ENCODE measurements at regions not wholly inside any gene's neighbourhood (a gene's known extent, or its start where the extent isn't known, plus 50 kb on each side); places are given as distances from the start of the nearest gene placed in this dataset.

DNA sequence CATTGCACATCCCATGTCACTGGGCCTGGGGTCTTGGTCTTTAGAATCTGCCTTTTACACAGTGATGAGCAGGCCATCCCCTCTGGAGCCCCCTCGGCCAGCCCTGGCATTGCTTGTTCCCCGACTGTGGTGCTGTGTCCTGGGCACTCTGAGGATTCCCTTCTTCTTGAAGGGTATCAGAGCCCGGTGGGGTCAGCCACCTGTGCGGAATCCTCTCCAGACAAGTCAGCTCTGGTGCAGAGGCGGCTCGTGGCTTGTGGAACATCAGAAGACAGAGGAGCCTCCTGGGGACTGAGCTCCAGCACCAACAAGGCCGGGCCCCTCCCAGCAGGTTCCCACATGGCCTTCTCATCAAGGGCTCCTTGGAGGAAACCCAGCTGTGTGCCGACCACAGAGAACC lies 57.9 kb upstream of the AJAP1 start:
- Mint-ChIP-seq H3K27ac (no peak overlapping the region), H3K4me1 (ENCODE audit: low read depth) (no peaks in the 10 kb centered on the region), H3K27me3 (ENCODE audit: insufficient read depth) (no peaks in the 10 kb centered on the region), H3K4me3 (no peak overlapping the region), H3K36me3 (ENCODE audit: low read depth) (no peaks in the 10 kb centered on the region), H3K9me3 (no peaks in the 10 kb centered on the region)
- intact Hi-C loops (cut with micrococcal nuclease) = no loop called here
- DNase-seq (ENCODE audit: low spot score) = no peak

DNA sequence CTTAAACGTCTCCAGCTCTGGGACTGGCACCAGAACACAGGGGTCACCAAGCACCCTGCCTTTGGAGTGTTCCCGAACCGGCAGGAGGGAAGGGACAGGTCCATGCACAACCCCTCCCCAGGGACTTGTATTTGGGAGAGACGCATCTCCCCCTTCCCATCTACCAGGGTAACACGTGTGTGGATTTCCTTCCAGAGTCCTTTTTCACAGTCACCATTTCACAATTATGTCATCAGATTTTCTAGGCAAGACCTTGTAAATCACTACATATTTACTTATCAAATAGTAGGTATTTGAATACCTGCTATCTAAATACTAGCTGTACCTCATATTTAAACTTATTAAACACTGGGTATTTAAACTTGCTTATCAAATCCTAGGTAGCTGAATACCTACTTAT lies 57.4 kb upstream of the AJAP1 start:
- Mint-ChIP-seq H3K36me3 (ENCODE audit: low read depth) (no peaks in the 10 kb centered on the region), H3K4me3 (no peak overlapping the region), H3K4me1 (ENCODE audit: low read depth) (no peaks in the 10 kb centered on the region), H3K9me3 (no peaks in the 10 kb centered on the region), H3K27me3 (ENCODE audit: insufficient read depth) (no peaks in the 10 kb centered on the region), H3K27ac (no peak overlapping the region)
- no peak for DNase-seq (ENCODE audit: low spot score)
- intact Hi-C loops (cut with micrococcal nuclease) = no loop called here

DNA sequence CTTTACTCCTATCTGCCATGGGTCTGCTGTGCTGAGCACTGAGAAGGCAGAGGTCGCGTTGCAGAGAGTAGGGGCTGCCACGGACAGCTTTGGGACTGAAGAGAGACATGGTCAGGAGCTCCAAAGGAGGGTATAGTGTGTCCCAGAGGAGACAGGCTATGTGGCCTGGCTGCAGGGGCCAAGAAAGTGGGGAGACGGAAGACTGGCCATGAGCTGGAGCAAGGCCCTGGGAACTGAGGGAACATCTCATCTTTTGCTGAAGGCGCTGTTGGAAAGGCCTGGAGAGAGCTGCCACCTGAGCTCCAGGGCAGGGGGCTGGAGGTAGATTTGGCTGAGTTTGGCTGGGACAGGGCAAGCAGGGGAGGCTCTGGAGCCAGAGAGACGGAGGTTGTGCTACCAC lies 55.8 kb upstream of the AJAP1 start:
- Mint-ChIP-seq H3K27me3 (ENCODE audit: insufficient read depth) (no peaks in the 10 kb centered on the region), H3K4me1 (ENCODE audit: low read depth) (no peaks in the 10 kb centered on the region)
- intact Hi-C loops (cut with micrococcal nuclease) = no loop called here

DNA sequence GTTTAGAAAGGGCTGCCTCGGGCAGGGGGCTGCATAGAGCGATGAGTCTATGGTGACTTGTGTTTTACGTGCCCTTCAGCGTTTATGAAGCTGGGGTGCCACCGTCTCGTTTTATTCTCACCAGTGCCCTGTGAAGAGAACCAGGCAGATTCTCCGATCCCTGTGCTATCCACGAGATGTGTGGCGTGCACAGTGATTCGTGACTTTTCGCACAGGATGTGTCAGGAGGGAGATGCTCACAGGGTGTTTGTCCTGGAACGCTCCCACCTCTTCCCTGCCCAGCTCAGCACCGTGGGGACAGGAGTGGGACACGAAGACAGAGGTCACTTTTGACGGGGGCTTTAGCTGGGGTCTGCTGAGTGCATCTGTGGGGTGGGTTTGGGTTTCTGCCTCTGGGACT lies 54.9 kb upstream of the AJAP1 start:
- no peak overlapping the region for H3K4me3 Mint-ChIP-seq
- no peaks in the 10 kb centered on the region for H3K9me3 Mint-ChIP-seq
- H3K4me1 Mint-ChIP-seq (ENCODE audit: low read depth) = no peaks in the 10 kb centered on the region
- H3K27ac Mint-ChIP-seq = no peak overlapping the region
- H3K36me3 Mint-ChIP-seq (ENCODE audit: low read depth) = no peaks in the 10 kb centered on the region
- DNase-seq (ENCODE audit: low spot score) = no peak
- intact Hi-C loops (cut with micrococcal nuclease) = no loop called here
- H3K27me3 Mint-ChIP-seq (ENCODE audit: insufficient read depth) = no peaks in the 10 kb centered on the region

More for the DNA sequence above, 55.8 kb upstream of the AJAP1 start:
- Mint-ChIP-seq H3K9me3 (no peaks in the 10 kb centered on the region), H3K36me3 (ENCODE audit: low read depth) (no peaks in the 10 kb centered on the region), H3K27ac (no peak overlapping the region), H3K4me3 (no peak overlapping the region)
- no peak for DNase-seq (ENCODE audit: low spot score)

DNA sequence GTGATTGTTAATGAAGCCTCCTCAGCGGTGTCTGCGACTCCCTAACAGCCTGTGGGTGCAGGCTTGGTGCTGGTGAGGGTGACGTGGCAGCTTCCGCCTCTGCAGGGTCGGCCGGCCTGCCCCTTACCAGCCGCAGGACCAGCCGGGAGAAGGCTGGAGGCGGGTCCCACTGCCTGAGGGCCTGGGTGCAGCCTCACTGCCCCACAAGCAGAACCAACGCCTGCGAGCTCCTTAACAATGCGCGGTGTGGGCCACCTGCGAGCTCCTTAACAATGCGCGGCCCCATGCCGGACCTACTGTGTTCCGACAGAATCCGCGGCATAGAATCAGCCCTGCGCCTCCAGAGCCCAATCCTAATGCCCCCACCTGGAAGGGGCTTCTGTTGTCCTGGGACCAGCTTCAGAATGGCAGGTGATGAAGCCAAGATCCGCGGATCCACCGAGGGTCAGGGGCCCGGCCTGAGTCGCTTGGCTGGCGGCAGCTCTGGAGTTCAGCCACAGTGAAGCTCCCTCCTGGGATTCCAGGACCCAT lies 54.4 kb upstream of the AJAP1 start:
- H3K9me3 Mint-ChIP-seq = no peaks in the 10 kb centered on the region
- intact Hi-C loops (cut with micrococcal nuclease) = no loop called here

DNA sequence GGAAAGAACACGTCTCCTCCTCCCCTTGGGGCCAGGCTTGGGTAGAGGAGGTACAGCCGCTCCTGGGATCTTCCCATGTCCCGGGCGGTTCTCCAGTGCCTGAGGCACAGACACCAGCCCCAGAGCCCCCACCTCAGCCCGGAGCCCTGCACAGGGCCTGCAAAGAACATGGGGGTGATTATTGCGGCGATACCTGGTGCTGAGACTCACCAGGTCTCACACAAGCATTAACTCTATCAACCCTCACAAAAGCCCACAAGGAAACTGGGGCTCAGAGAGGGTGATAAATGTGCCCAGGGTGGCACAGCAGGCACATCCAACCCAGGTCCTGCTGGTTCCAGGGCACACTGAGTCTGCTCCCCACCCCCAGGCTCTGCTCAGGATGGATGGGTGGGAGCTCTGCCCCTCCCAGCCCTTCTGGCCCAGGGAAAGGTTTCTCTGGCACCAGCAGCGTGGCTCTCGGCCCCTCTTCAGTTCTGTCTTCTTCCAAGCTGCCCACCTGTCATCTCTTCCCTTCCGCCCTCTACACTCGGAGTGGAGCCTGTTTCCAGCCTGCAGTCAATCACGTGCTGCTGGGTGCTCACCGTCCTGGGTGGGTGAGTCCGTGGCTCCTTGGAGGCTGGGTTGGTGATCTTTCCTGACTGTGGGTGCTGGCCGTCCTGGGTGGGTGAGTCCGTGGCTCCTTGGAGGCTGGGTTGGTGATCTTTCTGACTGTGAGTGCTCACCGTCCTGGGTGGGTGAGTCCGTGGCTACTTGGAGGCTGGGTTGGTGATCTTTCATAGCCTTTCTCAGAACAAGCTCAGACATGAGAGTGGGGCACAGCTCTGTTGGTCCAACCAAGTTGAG lies 53.6 kb upstream of the AJAP1 start:
- DNase-seq (ENCODE audit: low spot score) = no peak
- Mint-ChIP-seq H3K9me3 (no peaks in the 10 kb centered on the region), H3K36me3 (ENCODE audit: low read depth) (no peaks in the 10 kb centered on the region), H3K4me3 (no peak overlapping the region), H3K27ac (no peak overlapping the region), H3K4me1 (ENCODE audit: low read depth) (no peaks in the 10 kb centered on the region), H3K27me3 (ENCODE audit: insufficient read depth) (no peaks in the 10 kb centered on the region)
- intact Hi-C loops (cut with micrococcal nuclease) = no loop called here

More for the DNA sequence above, 54.4 kb upstream of the AJAP1 start:
- H3K36me3 Mint-ChIP-seq (ENCODE audit: low read depth) = no peaks in the 10 kb centered on the region
- H3K4me3 Mint-ChIP-seq = no peak overlapping the region
- no peaks in the 10 kb centered on the region for H3K27me3 Mint-ChIP-seq (ENCODE audit: insufficient read depth)
- DNase-seq (ENCODE audit: low spot score) = no peak
- no peaks in the 10 kb centered on the region for H3K4me1 Mint-ChIP-seq (ENCODE audit: low read depth)
- H3K27ac Mint-ChIP-seq = no peak overlapping the region

DNA sequence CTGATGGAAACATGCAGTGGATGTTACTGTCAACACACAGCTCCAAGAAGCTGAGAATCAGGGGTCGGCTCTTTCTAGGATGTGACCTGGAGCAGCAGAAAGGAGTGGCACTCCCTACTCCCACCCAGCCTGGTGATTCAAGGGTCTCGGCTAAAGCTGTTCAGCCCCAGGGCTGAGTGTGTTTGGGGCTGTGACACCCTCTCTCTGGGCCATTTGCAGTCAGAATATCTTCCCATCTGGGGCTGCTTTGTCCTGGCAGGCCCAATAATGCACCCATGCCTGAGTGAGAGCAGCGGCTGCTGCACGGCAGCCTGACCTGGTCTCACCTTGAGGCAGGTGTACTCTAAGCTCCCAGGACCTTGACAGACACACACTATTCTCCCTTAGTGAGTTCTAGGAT lies 52.5 kb upstream of the AJAP1 start:
- H3K4me1 Mint-ChIP-seq (ENCODE audit: low read depth) = no peaks in the 10 kb centered on the region
- intact Hi-C loops (cut with micrococcal nuclease) = no loop called here
- H3K4me3 Mint-ChIP-seq = no peak overlapping the region
- no peaks in the 10 kb centered on the region for H3K9me3 Mint-ChIP-seq
- no peaks in the 10 kb centered on the region for H3K36me3 Mint-ChIP-seq (ENCODE audit: low read depth)
- no peak for DNase-seq (ENCODE audit: low spot score)
- H3K27ac Mint-ChIP-seq = no peak overlapping the region
- H3K27me3 Mint-ChIP-seq (ENCODE audit: insufficient read depth) = no peaks in the 10 kb centered on the region

DNA sequence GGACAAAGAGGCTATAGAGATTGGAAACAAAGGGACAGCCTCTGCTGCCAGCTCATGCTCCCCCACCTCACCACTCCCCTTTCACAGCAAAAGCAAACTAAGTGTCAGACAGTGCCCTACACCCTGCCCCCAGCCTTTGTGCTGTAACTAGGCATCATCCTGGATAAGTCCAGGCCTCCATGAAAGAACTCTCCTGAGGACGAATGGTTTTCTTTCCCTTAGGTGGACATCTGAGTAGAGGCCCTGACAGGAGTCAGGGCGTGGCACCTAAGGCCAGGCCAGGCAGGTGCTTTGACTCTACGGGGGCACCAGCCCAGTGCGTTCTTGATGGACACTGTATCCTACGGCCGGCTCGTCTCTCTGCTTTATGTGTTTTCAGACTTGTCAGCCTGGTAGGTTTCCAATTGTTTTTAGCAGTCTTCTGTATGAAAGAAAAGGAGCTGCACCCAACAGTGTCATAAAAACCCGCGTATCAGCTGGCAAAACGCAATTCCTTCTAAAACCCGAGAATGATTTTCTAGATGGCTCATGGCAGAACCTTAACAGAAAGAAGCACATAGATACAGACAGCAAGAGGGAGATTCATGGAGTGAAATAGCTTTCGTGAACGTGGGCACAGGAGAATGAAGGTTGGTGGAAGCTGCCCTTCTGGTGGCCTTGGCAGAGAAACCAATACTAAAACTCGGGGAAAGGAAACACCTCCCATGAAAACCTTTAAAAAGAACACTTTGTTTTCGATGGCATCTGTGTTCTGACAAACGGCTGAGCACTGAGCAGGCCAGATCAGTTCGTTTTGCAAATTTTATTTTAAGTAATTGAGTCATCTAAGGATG lies 51.7 kb upstream of the AJAP1 start:
- Mint-ChIP-seq H3K9me3 (no peaks in the 10 kb centered on the region), H3K27ac (no peak overlapping the region), H3K36me3 (ENCODE audit: low read depth) (no peaks in the 10 kb centered on the region), H3K27me3 (ENCODE audit: insufficient read depth) (no peaks in the 10 kb centered on the region), H3K4me1 (ENCODE audit: low read depth) (no peaks in the 10 kb centered on the region), H3K4me3 (no peak overlapping the region)
- intact Hi-C loops (cut with micrococcal nuclease) = no loop called here
- no peak for DNase-seq (ENCODE audit: low spot score)

DNA sequence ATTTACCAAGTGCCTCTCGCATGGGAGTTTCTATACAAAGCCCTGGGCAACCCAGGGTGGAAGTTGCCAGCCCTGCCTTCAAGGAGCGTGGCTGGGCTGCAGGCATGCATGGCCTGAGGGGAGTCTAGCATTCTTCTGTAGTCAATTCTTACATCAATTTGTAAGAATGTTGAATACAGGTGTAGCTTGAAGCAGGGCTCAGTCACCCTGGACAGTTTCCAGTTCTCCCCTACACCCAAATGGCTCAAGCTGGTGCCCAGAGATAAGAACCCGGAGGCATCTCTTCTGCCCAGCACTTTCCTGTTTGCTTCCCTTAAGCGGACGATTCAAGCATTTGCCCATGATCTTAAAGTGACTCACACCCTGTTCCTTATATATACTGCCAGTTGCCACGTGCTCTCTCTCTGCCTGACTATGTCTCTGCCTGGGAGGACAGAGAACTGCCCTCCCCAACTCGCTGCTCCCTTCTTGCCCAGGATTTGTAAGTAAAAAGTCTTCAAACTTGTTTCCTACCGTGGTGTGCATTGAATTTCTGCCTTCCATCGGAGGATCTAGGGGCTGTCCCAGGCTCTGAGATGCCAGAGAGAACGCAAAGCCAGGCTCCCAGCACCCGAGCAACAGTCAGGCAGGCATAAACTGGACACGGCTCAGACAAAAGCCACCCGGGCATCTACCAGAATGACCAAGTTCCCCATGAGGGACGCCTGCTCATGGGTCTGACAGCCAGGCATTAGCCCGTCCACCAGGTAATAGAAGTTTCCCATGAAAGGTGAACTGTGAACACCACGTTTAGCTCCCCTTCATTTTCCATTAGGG lies 50.9 kb upstream of the AJAP1 start:
- intact Hi-C loops (cut with micrococcal nuclease) = no loop called here
- Mint-ChIP-seq H3K27me3 (ENCODE audit: insufficient read depth) (no peaks in the 10 kb centered on the region), H3K36me3 (ENCODE audit: low read depth) (no peaks in the 10 kb centered on the region), H3K4me1 (ENCODE audit: low read depth) (no peaks in the 10 kb centered on the region), H3K27ac (no peak overlapping the region), H3K4me3 (no peak overlapping the region), H3K9me3 (peaks cover 2% of the 10 kb centered on the region)
- no peak for DNase-seq (ENCODE audit: low spot score)

Data from activated T-helper 1 cell treated with anti-CD3 and anti-CD28 coated beads, Interleukin-12 subunit alpha, Interleukin-12 subunit beta, Interleukin-2, Interleukin-4 antibody, amounts not matched to agents 30 ng/mL and 10 ng/mL and 1 ng/mL, durations not matched to agents 14 hours and 24 hours and 36 hours (primary cell).